OCI-LY7 (cell line): ENCODE measurements at regions not wholly inside any gene's neighbourhood (a gene's known extent, or its start where the extent isn't known, plus 50 kb on each side); places are given as distances from the start of the nearest gene placed in this dataset.

Experiments
- BruUV-seq: library from RNA; stranded (reverse); fragments of 400-500 nt; replicated peaks from 2 replicates; lab custom pipeline; 2021; lab: Mats Ljungman, UMichigan
- CTCF ChIA-PET: fragments of 300-600 bp; sonication (Branson Sonifier 250); formaldehyde crosslinking; loops from one replicate; lab custom pipeline; 2022; ENCODE audit warnings: antibody characterized with exemption; ENCODE audit not compliant: unreplicated experiment; lab: Charles Lee
- POLR2A ChIA-PET: fragments of 300-600 bp; sonication (Branson Sonifier 250); formaldehyde crosslinking; loops from one replicate; lab custom pipeline; 2022; ENCODE audit warnings: antibody characterized with exemption; lab: Charles Lee
- DNase-seq: peaks from one replicate; pipeline ENCODE4 v3.0.0-alpha.2; 2015; ENCODE audit warnings: low spot score
- H2AFZ ChIP-seq: fragments of 200-600 bp; sonication (generic), shearing (Covaris generic); 2 replicates; pipeline ENCODE4 v1.6.1; 2014; ENCODE audit warnings: mild to moderate bottlenecking, antibody characterized with exemption, low read length, moderate library complexity
- H3K27ac ChIP-seq: fragments of 200-600 bp; sonication (generic); 2 replicates; pipeline ENCODE4 v1.5.1; 2014; ENCODE audit warnings: mixed run types, low read depth, mild to moderate bottlenecking, moderate library complexity, low read length, inconsistent platforms; ENCODE audit not compliant: poor library complexity, severe bottlenecking
- H3K36me3 ChIP-seq: fragments of 200-600 bp; sonication (generic); 2 replicates; pipeline ENCODE4 v1.6.1; 2014; ENCODE audit warnings: mild to moderate bottlenecking, antibody characterized with exemption, low read length, moderate library complexity, mixed read lengths; ENCODE audit not compliant: insufficient read depth
- H3K4me1 ChIP-seq: fragments of 200-600 bp; sonication (generic); 2 replicates; pipeline ENCODE4 v1.5.1; 2014; ENCODE audit warnings: mild to moderate bottlenecking, low read length; ENCODE audit not compliant: insufficient read depth, poor library complexity, severe bottlenecking
- H3K4me2 ChIP-seq: fragments of 200-600 bp; sonication (generic); 2 replicates; pipeline ENCODE4 v1.6.1; 2014; ENCODE audit warnings: mild to moderate bottlenecking, low read length
- H3K4me3 ChIP-seq: fragments of 200-600 bp; sonication (generic); 2 replicates; pipeline ENCODE4 v1.5.1; 2014; ENCODE audit warnings: mild to moderate bottlenecking, low read depth, low read length; ENCODE audit not compliant: poor library complexity, severe bottlenecking
- H3K79me2 ChIP-seq: fragments of 200-600 bp; sonication (generic); 2 replicates; pipeline ENCODE4 v1.6.1; 2016; ENCODE audit warnings: low read depth, mild to moderate bottlenecking, low read length, moderate library complexity, mixed read lengths; ENCODE audit not compliant: insufficient read depth
- H3K9me2 ChIP-seq: fragments of 200-600 bp; sonication (generic); 2 replicates; pipeline ENCODE4 v1.6.1; 2016; ENCODE audit warnings: mild to moderate bottlenecking, low read length, mixed read lengths; ENCODE audit not compliant: insufficient read depth
- H3K9me3 ChIP-seq: fragments of 200-600 bp; sonication (generic); 2 replicates; pipeline ENCODE4 v1.6.1; 2014; ENCODE audit warnings: mild to moderate bottlenecking, mixed run types, low read length, mixed read lengths
- H4K20me1 ChIP-seq: fragments of 200-600 bp; sonication (generic); 2 replicates; pipeline ENCODE4 v1.6.1; 2014; ENCODE audit warnings: mild to moderate bottlenecking, antibody characterized with exemption, low read length, moderate library complexity, mixed read lengths; ENCODE audit not compliant: insufficient read depth
- EZH2phosphoT487 ChIP-seq: fragments of 200-600 bp; sonication (generic); IDR thresholded peaks from 2 replicates; pipeline ENCODE4 v1.6.1; 2018; ENCODE audit warnings: low read depth, borderline replicate concordance, mild to moderate bottlenecking, mixed run types, antibody characterized with exemption, low read length, moderate library complexity, mixed read lengths
- intact Hi-C: fragments of 100-400 bp; cut with micrococcal nuclease; formaldehyde crosslinking; loops from one replicate; pipeline ENCODE4 v1.10.0; 2022; ENCODE audit not compliant: unreplicated experiment
- TF ChIP-seq, protein P1 (sequence below): fragments of 200-600 bp; sonication (generic); conservative IDR thresholded peaks from 2 replicates; pipeline ENCODE4 v1.5.1; 2014; ENCODE audit warnings: mild to moderate bottlenecking, antibody characterized with exemption, low read length, moderate library complexity, mixed read lengths

DNA sequence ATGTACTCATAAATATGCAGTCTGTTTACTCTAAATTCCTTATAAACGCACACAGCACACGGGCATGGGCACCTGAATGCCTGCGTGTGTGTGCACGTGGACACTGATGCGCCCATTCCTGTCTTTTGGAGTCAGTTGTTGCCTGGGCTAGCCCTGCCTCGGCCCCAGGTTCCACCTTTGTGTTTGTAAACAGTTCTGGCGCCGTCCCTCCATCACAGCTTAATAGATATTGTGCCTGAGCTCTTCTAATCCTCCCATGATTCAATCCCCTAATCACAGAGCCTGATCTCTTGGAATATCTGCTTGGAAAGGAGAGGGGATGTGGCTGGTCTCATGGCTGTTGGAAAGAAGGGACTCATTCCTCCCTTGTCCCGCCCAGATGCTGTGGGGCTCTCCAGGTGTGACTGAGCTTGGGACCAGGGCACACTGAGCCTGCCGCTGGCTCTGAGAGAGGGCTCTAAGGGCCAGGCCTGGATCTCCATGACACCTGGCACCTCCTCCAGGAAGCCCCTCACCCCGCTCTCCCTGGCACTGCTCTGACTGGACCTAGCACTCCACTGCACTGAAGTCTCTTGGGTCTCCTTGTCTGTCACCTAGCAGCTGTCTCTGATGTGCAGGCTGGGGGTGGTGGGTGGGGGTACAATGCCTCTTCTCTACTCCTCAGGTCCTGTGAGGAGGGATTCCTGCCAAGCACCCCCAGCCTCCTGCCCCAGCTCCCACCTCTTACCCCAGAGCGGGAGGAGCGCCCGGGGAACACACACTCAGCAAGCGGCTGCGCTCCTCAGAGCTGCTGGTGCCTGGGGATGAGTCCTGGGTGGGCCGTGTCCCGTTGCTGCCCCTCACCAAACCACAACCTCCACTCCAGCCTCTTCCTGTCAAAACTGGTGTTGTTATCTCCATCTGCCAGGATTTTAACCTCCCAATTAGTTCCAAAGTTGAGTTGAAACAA is 181.3 kb downstream of the INHBB start:
- H3K9me3 ChIP-seq: no peaks in the 10 kb centered on the region
- POLR2A ChIA-PET: no interaction called here
- H3K79me2 ChIP-seq: no peaks in the 10 kb centered on the region
- CTCF ChIA-PET: no interaction called here
- TF ChIP-seq, protein P1, sequence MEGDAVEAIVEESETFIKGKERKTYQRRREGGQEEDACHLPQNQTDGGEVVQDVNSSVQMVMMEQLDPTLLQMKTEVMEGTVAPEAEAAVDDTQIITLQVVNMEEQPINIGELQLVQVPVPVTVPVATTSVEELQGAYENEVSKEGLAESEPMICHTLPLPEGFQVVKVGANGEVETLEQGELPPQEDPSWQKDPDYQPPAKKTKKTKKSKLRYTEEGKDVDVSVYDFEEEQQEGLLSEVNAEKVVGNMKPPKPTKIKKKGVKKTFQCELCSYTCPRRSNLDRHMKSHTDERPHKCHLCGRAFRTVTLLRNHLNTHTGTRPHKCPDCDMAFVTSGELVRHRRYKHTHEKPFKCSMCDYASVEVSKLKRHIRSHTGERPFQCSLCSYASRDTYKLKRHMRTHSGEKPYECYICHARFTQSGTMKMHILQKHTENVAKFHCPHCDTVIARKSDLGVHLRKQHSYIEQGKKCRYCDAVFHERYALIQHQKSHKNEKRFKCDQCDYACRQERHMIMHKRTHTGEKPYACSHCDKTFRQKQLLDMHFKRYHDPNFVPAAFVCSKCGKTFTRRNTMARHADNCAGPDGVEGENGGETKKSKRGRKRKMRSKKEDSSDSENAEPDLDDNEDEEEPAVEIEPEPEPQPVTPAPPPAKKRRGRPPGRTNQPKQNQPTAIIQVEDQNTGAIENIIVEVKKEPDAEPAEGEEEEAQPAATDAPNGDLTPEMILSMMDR: no peak
- no peak for TF ChIP-seq EZH2phosphoT487
- no peak overlapping the region for H3K4me2 ChIP-seq
- no peak overlapping the region for H2AFZ ChIP-seq
- H3K27ac ChIP-seq: no peak overlapping the region
- H4K20me1 ChIP-seq: no peaks in the 10 kb centered on the region
- H3K9me2 ChIP-seq: no peaks in the 10 kb centered on the region
- no peaks in the 10 kb centered on the region for H3K4me1 ChIP-seq
- no peaks in the 10 kb centered on the region for H3K36me3 ChIP-seq
- no peak overlapping the region for H3K4me3 ChIP-seq
- DNase-seq: no peak
- no TSS peak for BruUV-seq
- intact Hi-C loops: no loop called here

DNA sequence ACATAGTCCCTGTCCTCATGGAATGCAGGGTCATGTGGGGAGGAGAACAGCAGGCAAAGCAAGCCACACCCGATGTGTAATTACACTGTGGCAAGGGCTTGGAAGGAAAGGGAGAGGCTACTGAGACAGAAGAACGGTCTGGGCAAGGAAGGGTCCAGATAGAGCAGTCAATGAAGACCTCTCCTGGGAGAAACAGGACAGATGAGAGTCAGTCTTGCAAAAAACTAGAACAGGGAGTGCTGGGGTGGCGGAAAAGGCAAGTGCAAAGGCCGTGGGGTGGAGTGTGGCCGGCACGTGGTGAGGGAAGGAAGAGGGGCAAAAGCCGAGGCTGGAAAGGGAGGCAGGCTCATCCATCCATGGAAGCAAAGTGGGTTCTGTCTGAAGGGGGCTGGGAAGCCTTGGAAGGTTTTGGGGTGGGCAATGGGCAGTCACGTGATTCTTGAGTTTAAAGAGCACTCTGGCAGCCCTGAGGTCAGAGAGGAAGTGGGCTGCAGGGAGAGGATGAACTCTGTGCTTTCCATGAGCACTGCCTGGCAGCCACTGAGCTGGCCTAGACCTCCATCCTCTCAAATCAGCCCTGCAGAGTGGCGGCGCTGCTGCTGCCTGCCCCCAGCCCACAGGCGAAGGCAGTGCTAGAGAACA is 182.2 kb downstream of the INHBB start:
- intact Hi-C loops: no loop called here
- POLR2A ChIA-PET: no interaction called here
- no peak for TF ChIP-seq EZH2phosphoT487
- TF ChIP-seq, protein P1: no peak

More for the DNA sequence above, 182.2 kb downstream of the INHBB start:
- Histone ChIP-seq H3K36me3 (no peaks in the 10 kb centered on the region), H4K20me1 (no peaks in the 10 kb centered on the region), H3K4me1 (no peaks in the 10 kb centered on the region), H3K4me3 (no peak overlapping the region), H3K9me2 (no peaks in the 10 kb centered on the region), H2AFZ (no peak overlapping the region), H3K4me2 (no peak overlapping the region), H3K79me2 (no peaks in the 10 kb centered on the region), H3K27ac (no peak overlapping the region), H3K9me3 (no peaks in the 10 kb centered on the region)
- no peak for DNase-seq
- CTCF ChIA-PET: interaction anchor here (0.6 kb wide), 1 partner anchor 105 kb away, joined by 4 read pairs; no protein-coding TSS in a partner anchor
- no TSS peak for BruUV-seq
